DOHH2 (cell line): ENCODE measurements at regions not wholly inside any gene's neighbourhood (a gene's known extent, or its start where the extent isn't known, plus 50 kb on each side); places are given as distances from the start of the nearest gene placed in this dataset.
"Not testable (repeated sequence)": the region's sequence is repeated elsewhere in the genome, so short reads cannot be mapped to it uniquely, and the experiment has no call there.

Experiments used
- H3F3A ChIP-seq: fragments of 200-600 bp; sonication (generic), shearing (Covaris generic); 2 replicates; pipeline ENCODE4 v1.6.0; 2016; ENCODE audit warnings: antibody characterized with exemption, mild to moderate bottlenecking; ENCODE audit not compliant: control insufficient read depth, insufficient read depth
- H3K27ac ChIP-seq: fragments of 200-600 bp; sonication (generic); 2 replicates; pipeline ENCODE4 v1.5.1; 2014; ENCODE audit warnings: low read depth, mild to moderate bottlenecking, low read length, moderate library complexity
- H3K27me3 ChIP-seq: fragments of 200-600 bp; sonication (generic); 2 replicates; pipeline ENCODE4 v1.6.1; 2014; ENCODE audit warnings: mild to moderate bottlenecking, low read length, mixed read lengths; ENCODE audit not compliant: control insufficient read depth
- H3K36me3 ChIP-seq: fragments of 200-600 bp; sonication (generic); 2 replicates; pipeline ENCODE4 v1.6.1; 2014; ENCODE audit warnings: mild to moderate bottlenecking, low read length, moderate library complexity, mixed read lengths; ENCODE audit not compliant: control insufficient read depth
- H3K4me1 ChIP-seq: fragments of 200-600 bp; sonication (generic); 2 replicates; pipeline ENCODE4 v1.6.1; 2014; ENCODE audit warnings: mild to moderate bottlenecking, low read length, mixed read lengths; ENCODE audit not compliant: control insufficient read depth
- H3K4me2 ChIP-seq: fragments of 200-600 bp; sonication (generic); 2 replicates; pipeline ENCODE4 v1.6.0; 2014; ENCODE audit warnings: mild to moderate bottlenecking, low read length, moderate library complexity
- H3K4me3 ChIP-seq: fragments of 200-600 bp; sonication (generic); 2 replicates; pipeline ENCODE4 v1.5.1; 2014; ENCODE audit warnings: mild to moderate bottlenecking, low read length, mixed read lengths
- H3K79me2 ChIP-seq: fragments of 200-600 bp; sonication (generic); 2 replicates; pipeline ENCODE4 v1.6.1; 2014; ENCODE audit warnings: mild to moderate bottlenecking, low read length, mixed read lengths; ENCODE audit not compliant: control insufficient read depth
- H3K9me2 ChIP-seq: fragments of 200-600 bp; sonication (generic); replicated peaks from 2 replicates; pipeline ENCODE4 v1.6.1; 2014; ENCODE audit warnings: mild to moderate bottlenecking, low read length, mixed read lengths; ENCODE audit not compliant: control insufficient read depth
- H3K9me3 ChIP-seq: fragments of 200-600 bp; sonication (generic); 2 replicates; pipeline ENCODE4 v1.6.1; 2014; ENCODE audit warnings: antibody characterized with exemption, low read length, mixed read lengths; ENCODE audit not compliant: control insufficient read depth, insufficient read depth
- H4K20me1 ChIP-seq: fragments of 200-600 bp; sonication (generic); 2 replicates; pipeline ENCODE4 v1.6.0; 2014; ENCODE audit warnings: low read depth, mild to moderate bottlenecking, antibody characterized with exemption, low read length, moderate library complexity; ENCODE audit not compliant: control insufficient read depth, insufficient read depth
- CTCF ChIP-seq: fragments of 200-600 bp; sonication (generic); IDR thresholded peaks from one replicate; pipeline ENCODE4 v1.5.1; 2014; ENCODE audit warnings: antibody characterized with exemption, mild to moderate bottlenecking, low read depth, low read length; ENCODE audit not compliant: poor library complexity, severe bottlenecking
- EZH2phosphoT487 ChIP-seq: fragments of 200-600 bp; sonication (generic); IDR thresholded peaks from 2 replicates; pipeline ENCODE4 v1.6.1; 2017; ENCODE audit warnings: borderline replicate concordance, mild to moderate bottlenecking, antibody characterized with exemption, low read length, moderate library complexity, mixed read lengths

DNA sequence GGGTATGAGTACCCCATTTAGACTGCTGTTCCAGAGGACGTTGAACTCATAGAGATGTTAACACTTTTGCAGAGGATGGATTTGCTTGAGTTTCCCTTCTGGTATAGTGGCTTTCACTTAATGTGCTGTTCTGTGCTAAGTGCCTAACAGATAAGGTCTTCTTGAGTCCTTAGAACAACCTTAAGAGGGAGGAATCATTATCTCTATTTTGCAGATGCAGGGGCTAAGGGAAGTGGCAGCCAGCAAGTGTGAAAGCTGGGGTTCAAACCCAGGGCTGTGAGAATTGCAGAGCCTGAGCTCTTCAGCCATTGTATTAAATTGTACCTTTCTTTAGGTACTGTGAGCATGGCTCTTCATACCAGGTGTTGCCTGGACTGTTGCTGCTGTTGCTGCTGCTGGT, 122.1 kb upstream of the NRXN3 start:
- Histone ChIP-seq H4K20me1 (no peaks in the 10 kb centered on the region), H3K9me2 (no peaks in the 10 kb centered on the region), H3K4me1 (no peaks in the 10 kb centered on the region), H3K79me2 (no peaks in the 10 kb centered on the region), H3K4me3 (no peak overlapping the region), H3K27me3 (no peaks in the 10 kb centered on the region; the same call in 1 of the 2 replicates), H3F3A (no peaks in the 10 kb centered on the region), H3K4me2 (no peak overlapping the region), H3K36me3 (no peaks in the 10 kb centered on the region), H3K9me3 (no peaks in the 10 kb centered on the region), H3K27ac (no peak overlapping the region)
- no peak for TF ChIP-seq EZH2phosphoT487
- TF ChIP-seq CTCF, result no peak

- H3K36me3 ChIP-seq, H3K79me2 ChIP-seq, H3K27ac ChIP-seq, H3K9me2 ChIP-seq, H4K20me1 ChIP-seq, H3K27me3 ChIP-seq, H3K9me3 ChIP-seq, H3K4me1 ChIP-seq, H3F3A ChIP-seq, H3K4me2 ChIP-seq, H3K4me3 ChIP-seq: not testable (repeated sequence)
Measured at GRCh38 chr14:78056890-78057289, 113.3 kb upstream of the NRXN3 start.

- H3K27me3 ChIP-seq, result no peaks in the 10 kb centered on the region; the same call in 1 of the 2 replicates
- no peaks in the 10 kb centered on the region for H3K4me1 ChIP-seq
- H3K4me3 ChIP-seq, result no peak overlapping the region
- H3K4me2 ChIP-seq, result no peak overlapping the region
- no peaks in the 10 kb centered on the region for H3K9me3 ChIP-seq
- H3K36me3 ChIP-seq, result no peaks in the 10 kb centered on the region
- no peak for TF ChIP-seq EZH2phosphoT487
- no peak for TF ChIP-seq CTCF
- H3K9me2 ChIP-seq, result no peaks in the 10 kb centered on the region
- no peaks in the 10 kb centered on the region for H4K20me1 ChIP-seq
- H3K27ac ChIP-seq, result no peak overlapping the region
- no peaks in the 10 kb centered on the region for H3K79me2 ChIP-seq
- H3F3A ChIP-seq, result no peaks in the 10 kb centered on the region
Measured at GRCh38 chr14:78070344-78070743, 99.8 kb upstream of the NRXN3 start.

- no peak for TF ChIP-seq EZH2phosphoT487
- no peak for TF ChIP-seq CTCF
- H3K4me3 ChIP-seq, result no peak overlapping the region
- no peaks in the 10 kb centered on the region for H3K4me1 ChIP-seq
- no peaks in the 10 kb centered on the region for H3K79me2 ChIP-seq
- H3K9me3 ChIP-seq, result no peaks in the 10 kb centered on the region
- H3K9me2 ChIP-seq, result no peaks in the 10 kb centered on the region
- H3F3A ChIP-seq, result no peaks in the 10 kb centered on the region
- H3K36me3 ChIP-seq, result no peaks in the 10 kb centered on the region
- H3K4me2 ChIP-seq, result no peak overlapping the region
- no peaks in the 10 kb centered on the region; the same call in 1 of the 2 replicates for H3K27me3 ChIP-seq
- H4K20me1 ChIP-seq, result no peaks in the 10 kb centered on the region
- H3K27ac ChIP-seq, result no peak overlapping the region
Measured at GRCh38 chr14:78071016-78071549, 99.1 kb upstream of the NRXN3 start.
